HEK293T (cell line): ENCODE measurements at regions not wholly inside any gene's neighbourhood (a gene's known extent, or its start where the extent isn't known, plus 50 kb on each side); places are given as distances from the start of the nearest gene placed in this dataset.

Experiments
- L3MBTL2 ChIP-seq: fragments of 450-650 bp; conservative IDR thresholded peaks from 2 replicates; pipeline ENCODE4 v1.6.1; 2016; ENCODE audit warnings: mild to moderate bottlenecking
- SP1 ChIP-seq: fragments of 450-650 bp; IDR thresholded peaks from 2 replicates; pipeline ENCODE4 v1.6.1; 2017

GRCh38 chr13:33934343-33934742 lies 116.4 kb downstream of the RFC3 start:
- TF ChIP-seq L3MBTL2 = no peak
- TF ChIP-seq SP1 = no peak
